Activated gamma-delta T cell treated with anti-CD3 and anti-CD28 coated beads, Interleukin-2, amount 50 U/mL, for 16 hours (primary cell): ENCODE measurements at regions not wholly inside any gene's neighbourhood (a gene's known extent, or its start where the extent isn't known, plus 50 kb on each side); places are given as distances from the start of the nearest gene placed in this dataset.

Source experiments
- DNase-seq: peaks from one replicate; pipeline ENCODE4 v3.0.0-alpha.2; 2020; ENCODE audit warnings: low read depth

DNA sequence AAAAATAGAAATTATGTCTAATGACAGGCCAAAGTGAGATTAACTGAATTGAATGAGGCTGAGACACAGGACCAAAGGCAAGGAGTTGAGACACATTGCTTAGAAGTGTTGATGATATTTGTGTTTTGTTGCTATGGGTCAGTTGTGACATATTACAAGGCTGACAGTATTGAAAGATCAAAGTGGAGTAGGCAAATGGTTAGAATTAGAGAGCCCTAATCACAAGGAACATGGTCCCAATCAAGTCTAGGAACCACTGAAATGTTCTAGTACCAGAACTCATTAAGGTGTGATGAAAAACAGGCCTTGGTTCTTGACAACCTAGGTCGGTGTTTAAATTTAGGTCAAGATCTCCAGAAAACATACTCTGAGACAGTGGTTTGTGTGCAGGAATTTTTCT, 896.3 kb upstream of the HS3ST1 start:
- DNase-seq: no peak

GRCh38 chr4:12319765-12320164, 891.1 kb upstream of the HS3ST1 start:
- no peak for DNase-seq

GRCh38 chr4:12304905-12305304, 876.2 kb upstream of the HS3ST1 start:
- DNase-seq: no peak

GRCh38 chr4:12296366-12296765, 867.7 kb upstream of the HS3ST1 start:
- DNase-seq: no peak

GRCh38 chr4:12293906-12294525, 865.3 kb upstream of the HS3ST1 start:
- DNase-seq: no peak

DNA sequence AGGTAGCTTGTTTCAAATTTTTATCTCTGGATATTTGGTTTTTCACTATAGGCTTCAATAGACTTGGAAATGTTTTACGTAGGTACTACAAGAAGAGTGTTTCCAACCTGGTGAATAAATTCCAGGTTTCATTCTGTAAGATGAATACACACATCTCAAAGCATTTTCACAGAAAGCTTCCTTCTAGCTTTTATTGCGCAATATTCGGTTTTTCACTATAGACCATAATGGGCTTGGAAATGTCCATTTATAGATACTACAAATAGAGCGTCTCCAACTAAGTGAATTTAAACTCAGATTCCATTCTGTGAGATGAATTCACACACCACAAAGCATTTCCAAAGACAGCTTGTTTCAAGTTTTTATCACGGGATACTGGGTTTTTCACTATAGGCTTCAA, 857.7 kb upstream of the HS3ST1 start:
- DNase-seq: no peak

GRCh38 chr4:12270546-12270945, 841.9 kb upstream of the HS3ST1 start:
- no peak for DNase-seq

DNA sequence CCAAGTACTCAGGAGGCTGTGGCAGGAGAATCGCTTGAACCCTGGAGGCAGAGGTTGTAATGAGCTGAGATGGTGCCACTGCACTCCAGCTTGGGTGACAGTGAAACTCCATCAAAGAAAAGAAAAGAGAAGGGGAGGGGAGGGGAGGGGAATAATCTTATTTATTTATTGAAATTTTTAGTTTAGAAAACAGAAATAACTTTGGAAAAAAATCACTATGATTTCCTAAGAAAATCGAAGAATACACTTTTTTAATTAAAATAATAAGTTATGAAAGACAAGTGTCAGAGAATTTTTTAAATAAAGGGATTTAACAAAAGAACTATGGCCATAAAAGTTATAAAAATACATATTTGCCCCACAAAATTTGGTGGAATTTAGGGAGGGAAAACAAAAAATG, 836.9 kb upstream of the HS3ST1 start:
- DNase-seq: no peak

DNA sequence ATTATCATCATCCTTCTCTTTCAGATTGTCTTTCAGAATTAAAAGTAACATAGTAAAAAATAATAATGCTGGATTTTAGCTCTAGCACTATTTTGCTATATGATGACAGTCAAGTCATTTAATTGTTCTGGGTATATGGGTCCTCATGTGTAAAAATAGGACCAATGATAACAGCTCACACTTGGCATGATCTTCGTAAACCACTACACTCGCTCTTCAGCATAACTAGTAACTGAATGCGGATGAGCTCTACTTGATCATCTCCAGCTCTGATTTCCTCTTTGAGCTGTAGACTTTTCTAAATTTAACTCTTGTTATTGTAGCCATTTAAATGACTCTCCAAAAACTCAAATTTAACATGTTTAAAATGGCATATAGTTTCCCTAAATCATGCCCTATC, 831.8 kb upstream of the HS3ST1 start:
- no peak for DNase-seq

- DNase-seq: no peak
Measured at GRCh38 chr4:12244973-12245372, 816.3 kb upstream of the HS3ST1 start.

GRCh38 chr4:12242354-12242753, 813.7 kb upstream of the HS3ST1 start:
- DNase-seq: no peak

DNA sequence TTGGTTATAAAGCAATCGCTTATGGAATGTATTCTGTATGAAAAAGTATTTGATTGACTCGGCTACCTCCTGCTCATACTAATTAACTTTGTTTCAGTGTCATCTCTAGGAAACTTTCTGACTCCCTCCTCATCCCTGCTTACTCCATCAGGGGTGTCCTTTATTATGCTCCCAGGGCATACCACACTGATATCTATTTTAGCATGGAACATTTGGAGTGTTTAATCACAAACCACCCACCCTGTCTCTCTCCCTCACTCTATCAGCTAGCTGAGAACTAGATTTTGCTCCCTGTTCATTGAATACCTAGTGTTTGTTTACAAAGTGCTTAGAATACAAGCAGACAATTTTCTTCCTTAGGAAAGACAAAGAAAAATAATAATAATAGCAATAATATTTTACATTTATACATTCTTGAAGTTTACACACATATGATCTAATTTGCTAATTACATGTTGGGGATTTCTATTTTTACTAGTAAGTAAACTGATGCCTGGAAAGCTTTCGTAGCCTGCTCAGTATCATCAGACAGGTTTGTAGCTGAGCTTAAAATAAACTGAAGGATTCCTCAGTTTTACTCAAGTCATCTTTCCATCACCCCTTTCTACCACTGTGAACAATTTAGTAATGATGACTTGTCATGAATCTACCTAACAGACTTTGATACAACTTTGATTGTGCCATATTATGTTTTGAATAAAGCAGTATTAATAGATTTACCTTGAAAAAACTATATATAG, 811.4 kb upstream of the HS3ST1 start:
- DNase-seq: no peak

DNA sequence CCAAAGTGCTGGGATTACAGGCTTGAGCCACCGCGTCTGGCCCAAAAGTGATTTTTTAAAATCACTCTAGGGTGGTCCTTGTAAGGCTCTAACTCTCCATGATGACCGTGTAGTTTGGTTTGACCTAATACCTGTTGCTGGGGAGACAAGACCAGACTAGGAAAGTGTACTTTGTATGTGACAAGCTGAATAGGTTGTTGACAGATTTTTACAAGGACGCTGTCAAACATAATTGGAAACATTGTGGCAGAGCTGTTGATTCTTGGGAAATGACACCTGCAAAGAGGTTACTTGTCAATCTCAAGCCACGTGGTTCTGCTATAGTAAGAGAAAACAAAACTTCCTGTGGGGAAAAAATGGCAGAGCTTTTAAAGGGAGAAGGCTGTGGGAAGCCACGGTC, 802.4 kb upstream of the HS3ST1 start:
- DNase-seq: no peak

GRCh38 chr4:12221031-12221430, 792.3 kb upstream of the HS3ST1 start:
- DNase-seq: no peak

- DNase-seq: no peak
Measured at GRCh38 chr4:12211636-12212035, 782.9 kb upstream of the HS3ST1 start.

- DNase-seq: no peak
Measured at GRCh38 chr4:12207396-12207795, 778.7 kb upstream of the HS3ST1 start.

DNA sequence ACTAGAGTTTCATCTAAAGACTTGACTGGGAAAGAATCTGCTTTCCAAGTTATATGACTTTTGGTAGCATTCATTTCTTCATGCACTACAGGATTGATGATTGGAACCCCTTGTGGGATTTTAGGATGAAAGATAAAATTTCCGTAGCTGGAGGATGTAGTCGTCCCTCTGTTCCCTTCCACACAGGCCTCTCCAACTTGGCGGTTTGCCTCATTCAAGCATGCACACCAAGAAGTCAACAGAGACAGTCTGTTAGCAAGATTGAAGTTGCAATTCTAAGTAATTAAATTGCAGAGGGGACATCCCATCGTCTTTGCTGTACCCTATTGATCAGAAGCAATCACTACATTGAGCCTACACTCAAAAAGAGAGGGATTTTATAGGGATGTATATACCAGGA, 777.4 kb upstream of the HS3ST1 start:
- no peak for DNase-seq

- DNase-seq: no peak
Measured at GRCh38 chr4:12203945-12204344, 775.3 kb upstream of the HS3ST1 start.

DNA sequence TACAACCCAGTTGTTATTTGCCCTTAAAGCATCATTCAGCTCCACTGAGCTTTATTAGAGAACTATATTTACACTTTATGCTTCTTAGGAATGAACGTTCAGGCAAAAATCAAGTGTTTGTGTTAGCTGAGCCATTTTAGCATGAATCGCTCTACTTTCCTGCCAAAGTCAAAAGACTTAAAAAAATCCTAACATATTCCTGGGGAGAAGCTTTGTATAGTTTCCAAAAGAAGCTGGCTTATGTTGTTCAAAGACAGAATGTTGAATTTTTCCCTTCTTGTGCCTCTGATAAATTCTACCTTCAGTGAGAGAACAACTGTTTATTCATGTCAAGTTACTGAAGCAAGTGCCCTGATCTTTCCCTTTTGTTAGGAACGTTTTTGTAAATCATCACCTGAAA, 771.5 kb upstream of the HS3ST1 start:
- DNase-seq: no peak

DNA sequence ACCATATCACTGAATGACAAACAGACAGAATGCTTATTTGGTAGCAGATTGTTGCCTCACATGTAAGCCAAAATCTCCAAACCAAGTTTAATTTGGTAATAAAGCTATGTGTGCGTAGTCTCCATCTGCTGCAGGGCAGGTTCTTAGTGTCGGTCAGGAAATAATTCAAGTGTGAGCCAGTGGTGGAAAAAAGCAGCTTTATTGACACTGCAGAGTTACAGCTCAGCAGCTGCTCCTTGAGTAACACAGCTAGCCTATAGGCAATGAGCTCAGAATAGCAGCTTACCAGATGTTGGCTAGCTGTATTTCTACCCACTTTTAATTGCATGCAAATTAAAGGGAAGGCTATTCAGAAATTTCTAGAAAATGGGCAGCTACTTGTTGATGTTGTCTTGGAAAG, 757.8 kb upstream of the HS3ST1 start:
- no peak for DNase-seq

DNA sequence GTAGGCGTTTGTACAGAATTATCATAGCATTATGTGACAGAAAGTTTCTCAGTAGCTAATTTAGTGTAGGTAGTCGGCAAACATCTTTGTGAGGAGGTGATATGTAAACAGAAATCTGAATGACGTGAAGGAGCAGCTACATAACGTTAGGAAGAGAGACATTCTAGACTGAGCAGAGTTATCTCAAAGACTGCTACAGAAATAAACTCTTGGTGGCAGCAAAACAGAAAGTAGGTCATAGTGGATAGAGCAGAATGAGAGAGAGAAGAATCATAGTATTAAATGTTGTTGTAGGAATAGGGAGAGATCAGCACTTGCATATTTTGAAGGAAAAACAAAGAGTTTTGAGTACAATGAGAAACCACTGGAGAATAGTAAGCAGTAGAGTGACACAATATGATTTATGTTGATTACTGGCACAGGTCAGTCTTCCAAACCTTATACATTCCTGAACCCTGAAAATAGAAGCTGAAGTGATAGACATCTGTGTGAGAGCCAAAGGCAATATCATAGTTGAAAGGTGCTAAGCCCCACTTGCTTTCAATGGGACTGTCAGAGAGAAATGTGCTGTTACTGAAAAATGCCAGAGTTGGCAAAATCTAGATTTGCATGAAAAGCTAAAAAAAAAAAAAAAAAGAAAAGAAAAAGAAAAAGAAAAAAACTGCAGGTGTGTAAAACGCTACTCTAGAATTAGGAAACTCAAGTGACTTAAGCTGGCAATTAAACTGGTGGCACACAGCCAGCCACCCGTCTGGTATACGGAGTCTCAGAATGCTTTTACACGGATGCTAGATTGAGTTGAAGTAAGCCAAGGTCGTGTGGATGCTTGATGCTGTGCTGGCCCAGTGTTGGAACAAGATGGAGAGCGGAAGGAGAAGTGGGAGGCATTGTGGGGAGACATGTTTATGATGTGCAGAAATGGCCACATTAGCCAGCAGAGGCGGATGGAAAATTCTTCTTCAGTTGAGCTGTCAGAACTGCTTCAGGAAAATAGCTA, 750.2 kb upstream of the HS3ST1 start:
- DNase-seq: no peak

DNA sequence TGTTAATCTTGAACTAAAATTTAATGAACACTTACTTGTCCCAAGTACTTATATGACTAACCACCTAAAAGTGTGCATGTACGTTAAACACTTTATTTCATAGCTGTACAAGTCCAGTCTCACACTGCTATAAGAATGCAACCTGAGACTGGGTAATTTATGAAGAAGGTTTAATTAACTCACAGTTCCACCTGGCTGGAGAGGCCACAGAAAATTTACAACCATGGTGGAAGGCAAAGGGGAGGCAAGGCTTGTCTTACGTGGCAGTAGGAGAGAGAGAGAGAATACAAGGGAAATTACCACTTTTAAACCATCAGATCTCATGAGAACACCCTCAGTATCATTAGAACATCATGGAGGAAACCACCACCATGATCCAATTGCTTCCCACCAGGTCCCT, 748.7 kb upstream of the HS3ST1 start:
- no peak for DNase-seq

DNA sequence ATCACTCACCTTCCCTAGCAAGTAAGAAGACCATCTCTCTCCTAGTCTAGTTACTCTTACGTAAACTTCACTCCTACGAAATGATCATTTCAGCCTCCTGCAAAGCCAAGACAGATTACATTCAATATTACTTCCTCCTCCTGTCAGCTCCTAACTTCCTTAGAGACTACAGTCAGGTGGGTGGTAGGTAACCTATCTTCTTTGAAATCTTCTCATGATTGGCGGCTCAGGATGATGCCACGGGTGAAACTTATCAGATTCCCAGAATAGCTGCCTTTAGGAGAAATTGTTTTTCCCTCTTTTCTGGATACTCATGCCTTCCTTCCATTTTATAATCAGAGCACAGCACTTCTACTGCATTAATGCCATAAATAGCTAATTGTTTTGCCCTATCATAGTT, 744.8 kb upstream of the HS3ST1 start:
- no peak for DNase-seq
